Keratinocyte (primary cell): ENCODE measurements at regions not wholly inside any gene's neighbourhood (a gene's known extent, or its start where the extent isn't known, plus 50 kb on each side); places are given as distances from the start of the nearest gene placed in this dataset.

Experiments used
- DNase-seq: peaks from one replicate; pipeline ENCODE4 v3.0.0-alpha.2; 2011; ENCODE audit warnings: low read depth, missing footprints, low spot score
- FAIRE-seq: peaks from 2 replicates; lab custom pipeline; 2011; peaks lifted over from hg19 to GRCh38; lab: Jason Lieb, UNC
- H2AFZ ChIP-seq: 2 replicates; pipeline ENCODE4 v1.6.0; 2012; ENCODE audit warnings: low read length, control low read depth, inconsistent platforms; ENCODE audit not compliant: control insufficient read depth
- H3K27ac ChIP-seq: 2 replicates; pipeline ENCODE4 v1.5.1; 2011; ENCODE audit warnings: low read length; ENCODE audit not compliant: control insufficient read depth, insufficient read depth
- H3K27me3 ChIP-seq: 3 replicates; pipeline ENCODE4 v1.6.0; 2011; ENCODE audit warnings: low read length; ENCODE audit not compliant: control insufficient read depth, insufficient read depth; ENCODE audit errors: extremely low read depth
- H3K36me3 ChIP-seq, 2 experiments: 2 replicates in 1 of 2; 3 replicates in 1 of 2; pipeline ENCODE4 v1.5.1; 2011; ENCODE audit warnings: low read length in 2 of 2, mild to moderate bottlenecking in 1 of 2; ENCODE audit not compliant: control insufficient read depth in 2 of 2, insufficient read depth in 2 of 2; ENCODE audit errors: extremely low read depth in 1 of 2
- H3K4me1 ChIP-seq: 3 replicates; pipeline ENCODE4 v1.5.1; 2011; ENCODE audit warnings: low read length; ENCODE audit not compliant: control insufficient read depth, insufficient read depth; ENCODE audit errors: extremely low read depth
- H3K4me2 ChIP-seq: 3 replicates; pipeline ENCODE4 v1.6.0; 2011; ENCODE audit warnings: low read depth, low read length; ENCODE audit not compliant: control insufficient read depth, insufficient read depth; ENCODE audit errors: extremely low read depth
- H3K4me3 ChIP-seq, 3 experiments: fragments of 200-600 bp in 1 of 3; sonication (generic) in 1 of 3; 2 replicates in 2 of 3; 3 replicates in 1 of 3; pipeline ENCODE4 v1.5.1; 2011 to 2016; ENCODE audit warnings: low read length in 3 of 3, mild to moderate bottlenecking in 3 of 3, control low read depth in 2 of 3, inconsistent platforms in 1 of 3, low read depth in 1 of 3, mixed read lengths in 1 of 3, mixed run types in 1 of 3, moderate library complexity in 1 of 3; ENCODE audit not compliant: control insufficient read depth in 2 of 3, insufficient read depth in 2 of 3; ENCODE audit errors: extremely low read depth in 1 of 3
- H3K79me2 ChIP-seq: 2 replicates; pipeline ENCODE4 v1.6.0; 2012; ENCODE audit warnings: low read length; ENCODE audit not compliant: control insufficient read depth, insufficient read depth
- H3K9ac ChIP-seq: 3 replicates; pipeline ENCODE4 v1.6.0; 2011; ENCODE audit warnings: low read length; ENCODE audit not compliant: control insufficient read depth, insufficient read depth; ENCODE audit errors: extremely low read depth
- H3K9me1 ChIP-seq: 3 replicates; pipeline ENCODE4 v1.6.0; 2011; ENCODE audit warnings: low read length; ENCODE audit not compliant: control insufficient read depth, insufficient read depth; ENCODE audit errors: extremely low read depth
- H3K9me3 ChIP-seq: 2 replicates; pipeline ENCODE4 v1.5.1; 2012; ENCODE audit warnings: low read depth, low read length; ENCODE audit not compliant: control insufficient read depth
- H4K20me1 ChIP-seq: 3 replicates; pipeline ENCODE4 v1.6.0; 2011; ENCODE audit warnings: low read length; ENCODE audit not compliant: control insufficient read depth, insufficient read depth; ENCODE audit errors: extremely low read depth
- CTCF ChIP-seq, 3 experiments: IDR thresholded peaks in 1 of 3; conservative IDR thresholded peaks in 1 of 3; optimal IDR thresholded peaks in 1 of 3; 2 replicates in 2 of 3; 3 replicates in 1 of 3; pipeline versions ENCODE3 to v1.5.1; 2011; ENCODE audit warnings: low read length in 3 of 3, mild to moderate bottlenecking in 3 of 3, moderate library complexity in 2 of 3, control low read depth in 1 of 3, inconsistent platforms in 1 of 3; ENCODE audit not compliant: insufficient read depth in 2 of 3; ENCODE audit errors: extremely low read depth in 1 of 3
- EZH2 ChIP-seq: IDR thresholded peaks from one replicate; pipeline ENCODE4 v1.6.1; 2012; ENCODE audit warnings: inconsistent platforms, mild to moderate bottlenecking, low read length, moderate library complexity
- dilution Hi-C: fragments of 300-500 bp; cut with MboI; formaldehyde crosslinking; loops from one replicate; pipeline ENCODE4 v1.7.0; 2020; ENCODE audit warnings: low sequenced_read_pairs; ENCODE audit not compliant: extremely low pct_ligation_motif_present

DNA sequence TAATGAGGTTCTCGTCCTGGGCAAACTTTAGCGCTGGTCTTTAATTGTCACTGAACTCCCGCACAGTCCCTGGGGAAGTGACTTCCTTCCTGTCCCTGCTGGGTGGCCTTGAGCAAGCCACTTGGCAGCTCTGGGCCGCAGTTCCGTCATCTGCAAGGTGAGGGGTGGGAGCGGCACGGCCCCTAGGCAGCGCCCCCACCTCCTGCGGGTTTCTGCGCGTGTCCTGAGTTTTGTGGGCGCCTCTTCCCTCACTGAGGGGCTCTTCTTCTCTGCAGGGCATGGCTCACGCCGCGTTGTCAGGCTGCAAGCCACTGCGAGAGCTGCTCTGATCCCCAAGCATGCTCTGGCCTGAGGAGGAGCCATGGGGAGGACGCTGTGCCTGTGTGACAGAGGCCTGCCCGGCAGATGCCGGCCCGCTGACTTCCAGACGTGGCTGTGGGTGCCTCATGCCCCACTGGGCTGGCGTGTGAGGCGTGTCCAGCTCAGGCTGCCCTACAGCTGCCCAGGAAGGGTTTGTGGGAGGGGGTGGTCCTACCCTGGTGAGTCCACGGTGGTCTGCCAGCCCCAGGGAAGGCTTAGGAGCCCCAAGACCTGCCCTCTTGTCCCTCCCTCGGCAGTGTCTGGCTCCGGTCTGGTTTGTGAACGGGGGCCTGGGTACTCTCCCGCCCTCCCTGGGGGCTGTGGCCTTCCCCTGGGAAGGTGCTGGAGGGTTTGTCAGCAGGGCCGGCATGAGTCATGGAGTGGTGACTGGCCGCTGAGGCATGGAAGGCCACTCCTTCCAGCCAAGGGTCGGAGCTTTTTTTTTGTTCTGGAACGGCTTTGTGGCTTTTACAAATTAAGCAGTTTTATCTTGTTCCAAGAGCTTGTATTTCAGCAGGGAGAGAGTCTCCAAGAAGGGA, 182.0 kb downstream of the SEC14L1 start:
- Histone ChIP-seq H4K20me1 (peaks cover 38% of the 10 kb centered on the region), H3K79me2 (peaks cover 78% of the 10 kb centered on the region), H3K9me1 (peaks cover 11% of the 10 kb centered on the region), H3K36me3 (peaks cover 12 to 19% of the 10 kb centered on the region in 2 experiments), H3K4me2 (peak overlapping the region; percentile 99), H3K9ac (peak overlapping the region; percentile 95), H3K27me3 (no peaks in the 10 kb centered on the region), H3K9me3 (no peaks in the 10 kb centered on the region), H3K27ac (peak overlapping the region; percentile 95), H3K4me1 (peaks cover 75% of the 10 kb centered on the region), H3K4me3 (peak overlapping the region; percentile 37 to 72 (median 50)), H2AFZ (no peak overlapping the region)
- FAIRE-seq (no peak), DNase-seq (peak; percentile 71)
- TF ChIP-seq EZH2 = no peak
- dilution Hi-C loops = no loop called here

DNA sequence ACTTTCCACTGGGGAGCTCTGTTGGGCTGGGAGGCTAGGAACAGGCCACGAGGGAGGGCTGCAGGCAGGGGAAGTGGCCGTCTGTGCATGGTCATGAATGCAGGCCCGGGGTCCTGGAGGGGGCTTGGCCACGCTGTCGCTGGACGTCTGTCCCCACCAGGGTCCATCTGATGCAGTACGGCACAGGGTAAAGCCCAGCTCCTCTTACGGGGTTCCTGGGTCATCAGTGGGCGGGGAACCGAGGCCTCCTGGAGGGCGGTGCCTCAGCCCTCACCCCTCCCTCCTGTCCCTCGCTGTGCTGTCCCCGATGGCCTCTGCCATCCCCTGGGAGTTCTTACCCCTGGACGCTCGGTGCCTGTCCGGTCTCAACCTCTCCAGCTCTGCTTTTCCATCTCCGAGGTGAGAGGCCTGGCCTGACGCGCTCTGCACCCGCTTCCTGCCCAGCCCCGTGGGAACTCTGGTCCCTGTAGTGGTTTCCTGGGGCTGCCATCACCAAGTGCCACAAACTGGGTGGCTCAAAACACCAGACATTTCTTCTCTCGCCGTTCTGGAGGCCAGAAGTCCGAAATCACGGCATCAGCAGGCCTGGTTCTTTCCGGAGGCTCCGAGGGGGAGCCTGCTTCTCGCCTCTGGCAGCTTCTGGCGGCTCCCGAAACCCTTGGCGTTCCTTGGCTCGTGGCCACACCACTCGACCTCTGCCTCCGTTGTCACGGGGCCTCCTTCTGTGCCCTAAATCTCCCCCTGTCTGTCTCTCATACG, 182.8 kb downstream of the SEC14L1 start:
- DNase-seq (no peak), FAIRE-seq (no peak)
- Histone ChIP-seq H3K9me3 (no peaks in the 10 kb centered on the region), H3K4me2 (peak overlapping the region; percentile 99), H3K9ac (peak overlapping the region; percentile 95), H3K36me3 (peaks cover 15 to 23% of the 10 kb centered on the region in 2 experiments), H3K79me2 (peaks cover 80% of the 10 kb centered on the region), H4K20me1 (peaks cover 40% of the 10 kb centered on the region), H3K4me3 (peak overlapping the region in 2 of 3 experiments; percentile 50 to 72), H3K27me3 (no peaks in the 10 kb centered on the region), H3K9me1 (peaks cover 12% of the 10 kb centered on the region), H3K27ac (peak overlapping the region; percentile 95), H3K4me1 (peaks cover 69% of the 10 kb centered on the region), H2AFZ (no peak overlapping the region)
- dilution Hi-C loops = no loop called here
- TF ChIP-seq EZH2 = no peak
- TF ChIP-seq CTCF (optimal IDR thresholded peaks at IDR 0.05 in 1 of 3, IDR thresholded peaks at IDR 0.05 in 1 of 3, conservative IDR thresholded peaks at IDR 0.05 in 1 of 3; ENCODE audit: extremely low read depth in 1 of 3, insufficient read depth in 2 of 3, low read length in 3 of 3) = no peak
